GM12801 (cell line): ENCODE measurements at regions not wholly inside any gene's neighbourhood (a gene's known extent, or its start where the extent isn't known, plus 50 kb on each side); places are given as distances from the start of the nearest gene placed in this dataset.

Experiments used
- TF ChIP-seq, protein P1 (sequence below): IDR thresholded peaks from one replicate; pipeline ENCODE4 v1.5.1; 2011; ENCODE audit warnings: control low read depth; ENCODE audit not compliant: insufficient read length; ENCODE audit errors: extremely low read depth

DNA sequence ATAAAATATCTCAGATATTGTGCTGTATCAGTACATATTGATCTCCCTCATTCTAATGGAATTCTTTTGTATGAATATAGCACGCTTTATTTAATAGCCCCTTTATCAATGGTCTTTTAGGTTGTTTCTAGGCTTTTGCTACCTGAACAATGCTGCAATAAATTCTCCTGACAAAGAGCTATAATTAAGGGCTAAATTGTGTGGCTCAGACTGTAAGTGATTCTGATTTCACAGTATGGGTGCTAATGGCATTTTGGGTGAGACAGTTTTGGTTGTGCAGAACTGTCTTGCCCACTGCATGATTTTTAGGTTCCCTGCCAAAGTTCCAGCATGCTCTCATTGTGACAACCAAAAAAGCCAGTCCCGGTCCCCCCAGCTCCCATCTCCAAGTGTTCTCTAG, 363.2 kb downstream of the REEP3 start:
- TF ChIP-seq, protein P1, sequence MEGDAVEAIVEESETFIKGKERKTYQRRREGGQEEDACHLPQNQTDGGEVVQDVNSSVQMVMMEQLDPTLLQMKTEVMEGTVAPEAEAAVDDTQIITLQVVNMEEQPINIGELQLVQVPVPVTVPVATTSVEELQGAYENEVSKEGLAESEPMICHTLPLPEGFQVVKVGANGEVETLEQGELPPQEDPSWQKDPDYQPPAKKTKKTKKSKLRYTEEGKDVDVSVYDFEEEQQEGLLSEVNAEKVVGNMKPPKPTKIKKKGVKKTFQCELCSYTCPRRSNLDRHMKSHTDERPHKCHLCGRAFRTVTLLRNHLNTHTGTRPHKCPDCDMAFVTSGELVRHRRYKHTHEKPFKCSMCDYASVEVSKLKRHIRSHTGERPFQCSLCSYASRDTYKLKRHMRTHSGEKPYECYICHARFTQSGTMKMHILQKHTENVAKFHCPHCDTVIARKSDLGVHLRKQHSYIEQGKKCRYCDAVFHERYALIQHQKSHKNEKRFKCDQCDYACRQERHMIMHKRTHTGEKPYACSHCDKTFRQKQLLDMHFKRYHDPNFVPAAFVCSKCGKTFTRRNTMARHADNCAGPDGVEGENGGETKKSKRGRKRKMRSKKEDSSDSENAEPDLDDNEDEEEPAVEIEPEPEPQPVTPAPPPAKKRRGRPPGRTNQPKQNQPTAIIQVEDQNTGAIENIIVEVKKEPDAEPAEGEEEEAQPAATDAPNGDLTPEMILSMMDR = no peak

DNA sequence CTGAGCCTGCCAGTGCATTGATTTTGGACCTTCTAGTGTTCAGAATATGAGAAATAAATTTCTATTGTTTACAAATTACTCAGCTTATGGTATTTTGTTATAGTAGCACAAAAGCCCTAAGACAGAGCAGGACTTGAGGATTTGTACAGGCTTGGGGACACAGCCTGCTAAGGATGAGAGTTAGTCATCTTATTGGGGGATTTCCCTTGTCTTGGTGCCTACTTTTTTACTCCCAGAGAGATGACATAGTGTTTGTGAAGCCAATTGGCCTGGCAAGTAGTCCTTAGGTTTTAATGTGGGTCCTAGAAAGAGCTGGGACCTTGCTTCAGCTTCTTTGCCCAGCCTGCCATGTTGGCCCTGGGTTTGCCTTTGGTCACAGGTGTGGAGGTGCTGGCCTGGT, 364.0 kb downstream of the REEP3 start:
- TF ChIP-seq, protein P1 = no peak

DNA sequence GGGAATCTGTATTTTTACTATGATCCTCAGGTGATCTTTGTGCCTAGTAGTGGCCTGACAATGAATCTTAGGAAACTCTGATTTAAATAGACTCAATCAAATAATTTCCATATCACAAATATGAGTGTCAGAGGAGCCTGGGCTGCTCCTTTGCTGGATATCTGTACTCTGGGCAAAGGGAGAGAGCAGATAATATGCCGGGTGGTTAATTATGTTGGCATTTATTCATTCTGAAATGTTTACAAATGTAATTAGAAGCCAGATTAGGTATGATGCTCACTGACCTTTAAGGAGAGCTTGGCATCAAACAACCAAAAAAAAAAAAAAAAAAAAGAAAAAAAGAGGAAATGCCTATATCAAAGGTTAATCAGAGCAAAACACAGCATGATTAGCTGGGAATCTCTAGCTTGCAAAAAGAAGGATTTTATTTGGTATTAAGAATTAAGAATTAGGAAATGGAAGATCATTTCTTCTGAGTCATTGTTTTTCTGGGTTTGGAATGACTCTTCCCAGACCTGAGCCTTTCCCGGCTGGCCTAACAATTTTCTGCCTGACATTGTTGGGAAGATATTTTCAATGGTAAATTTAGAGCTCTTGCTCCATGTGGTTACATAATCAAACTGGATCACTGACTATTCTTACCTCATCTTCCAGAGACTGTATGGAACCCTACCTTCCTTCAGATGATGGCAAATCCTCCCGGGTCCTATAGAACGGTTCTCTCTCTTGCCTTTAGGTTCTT, 365.3 kb downstream of the REEP3 start:
- TF ChIP-seq, protein P1 = no peak

DNA sequence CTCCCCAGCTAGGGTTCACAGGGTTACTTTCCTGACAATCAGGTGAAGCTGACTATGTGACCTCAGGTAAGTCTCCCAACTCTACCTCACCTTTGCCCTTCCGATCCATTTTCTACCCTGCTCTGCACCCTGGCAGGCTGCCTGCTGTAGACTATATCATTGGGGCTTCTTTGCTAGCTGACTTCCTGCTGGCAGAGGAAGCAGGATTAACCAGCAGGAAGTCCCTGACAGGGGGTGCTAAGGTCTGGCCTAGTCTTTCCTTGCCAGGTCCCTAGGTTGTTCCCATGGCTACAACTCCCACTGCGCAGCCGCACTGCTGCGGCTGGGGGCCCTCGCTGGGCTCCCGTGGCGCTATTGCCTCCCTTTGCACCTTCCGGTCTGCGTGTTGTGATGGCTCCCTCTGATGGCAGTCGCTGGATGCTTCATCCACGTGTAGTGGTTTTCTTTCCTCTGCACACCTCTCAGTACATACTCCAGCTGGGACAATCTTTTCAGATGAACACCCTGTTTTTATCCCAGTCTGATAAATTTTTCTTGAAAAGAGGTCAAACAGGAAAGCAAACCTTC, 365.9 kb downstream of the REEP3 start:
- TF ChIP-seq, protein P1 = no peak

DNA sequence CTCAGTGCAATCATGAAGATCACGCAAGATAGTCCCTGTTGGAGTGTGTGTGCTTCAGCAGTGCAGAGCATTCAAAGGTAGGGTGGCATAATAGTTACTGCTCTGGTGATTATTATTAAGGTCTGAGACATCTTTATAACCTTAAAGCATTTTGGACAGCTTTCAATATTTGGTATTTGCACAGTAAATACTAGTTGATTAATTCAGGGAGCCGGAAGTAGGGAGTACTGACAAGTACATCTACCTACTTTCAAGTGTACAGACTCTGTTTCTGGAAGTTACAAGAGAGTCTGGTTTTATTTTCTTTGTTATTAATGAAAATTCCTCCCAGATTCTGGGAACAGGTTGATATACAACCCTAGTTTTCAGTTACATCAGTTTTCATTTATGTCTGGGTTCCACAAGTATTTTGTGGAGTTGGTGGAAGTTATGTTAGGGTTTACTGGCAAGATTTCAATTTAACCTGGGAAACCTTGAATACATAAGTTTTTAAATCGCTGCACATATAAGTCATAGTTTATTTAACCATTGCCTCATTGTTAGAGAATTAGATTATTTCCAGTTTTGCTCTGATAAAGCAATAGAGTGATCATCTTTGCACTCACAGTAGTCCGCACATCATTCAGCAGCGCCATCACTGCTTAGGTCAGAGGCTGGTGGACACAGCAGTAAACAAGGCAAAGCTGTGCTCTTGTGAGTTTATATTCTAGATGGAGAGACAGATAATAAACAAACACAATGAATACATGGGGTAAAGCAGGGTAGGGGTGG, 366.6 kb downstream of the REEP3 start:
- TF ChIP-seq, protein P1 = no peak

DNA sequence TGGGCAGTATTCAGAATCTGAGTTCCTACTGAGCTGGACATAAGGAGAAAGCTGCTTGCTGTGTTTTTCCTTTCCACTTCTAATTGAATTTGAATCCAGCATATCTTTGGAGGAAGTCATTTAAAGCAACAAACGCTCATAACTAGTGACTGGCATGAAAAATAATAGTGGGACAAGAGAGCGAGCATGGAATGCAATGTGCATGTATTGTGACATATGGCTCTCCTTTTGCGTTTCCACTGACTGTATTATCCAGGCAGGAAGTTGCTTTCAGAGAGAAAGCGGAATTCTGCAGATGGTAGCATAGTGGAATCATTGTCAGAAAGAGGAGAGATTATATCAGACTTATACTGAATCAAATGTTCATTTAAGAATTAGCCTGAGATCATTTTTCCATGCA, 368.6 kb downstream of the REEP3 start:
- TF ChIP-seq, protein P1 = no peak

DNA sequence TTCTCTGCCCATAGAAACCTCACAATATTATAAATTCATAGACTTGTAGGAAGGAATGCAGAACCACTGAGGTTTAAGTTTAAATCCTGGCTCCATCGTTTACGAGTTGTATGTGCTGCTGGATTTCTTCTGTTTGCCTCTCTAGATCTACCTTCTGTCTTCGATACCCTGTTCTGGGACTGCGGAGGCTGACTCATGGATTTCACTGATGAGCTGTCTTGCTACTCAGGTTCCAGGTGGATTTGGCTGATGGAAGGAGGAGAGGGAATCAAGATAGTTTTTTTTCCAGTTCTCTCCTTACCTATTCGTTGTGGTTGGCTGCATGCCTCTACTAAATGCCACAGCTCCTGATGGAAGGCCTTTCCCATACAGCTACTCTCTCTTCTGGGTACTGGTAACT, 375.8 kb downstream of the REEP3 start:
- TF ChIP-seq, protein P1 = no peak
